DND-41 (cell line): ENCODE measurements at regions not wholly inside any gene's neighbourhood (a gene's known extent, or its start where the extent isn't known, plus 50 kb on each side); places are given as distances from the start of the nearest gene placed in this dataset.

Experiments
- ATAC-seq: fragments of 200-7000 bp; cut with Tn5 transposase; 3 replicates; pipeline ENCODE4 v1.9.1; 2021; ENCODE audit warnings: low read depth; ENCODE audit not compliant: insufficient read depth
- DNase-seq: peaks from one replicate; pipeline ENCODE4 v3.0.0-alpha.2; 2020
- H2AFZ ChIP-seq: 2 replicates; pipeline ENCODE4 v1.6.0; 2012; ENCODE audit warnings: low read depth, low read length
- H3K27ac ChIP-seq: 2 replicates; pipeline ENCODE4 v1.5.1; 2012; ENCODE audit warnings: low read length, inconsistent platforms
- H3K27me3 ChIP-seq: fragments of 200-600 bp; sonication (generic); 2 replicates; pipeline ENCODE4 v1.6.0; 2012; ENCODE audit warnings: low read length, mild to moderate bottlenecking, inconsistent platforms; ENCODE audit not compliant: insufficient read depth, poor library complexity
- H3K36me3 ChIP-seq: 2 replicates; pipeline ENCODE4 v1.5.1; 2012; ENCODE audit warnings: low read length, inconsistent platforms; ENCODE audit not compliant: insufficient read depth
- H3K4me1 ChIP-seq: 2 replicates; pipeline ENCODE4 v1.5.1; 2012; ENCODE audit warnings: mild to moderate bottlenecking, low read length; ENCODE audit not compliant: insufficient read depth
- H3K4me2 ChIP-seq: 2 replicates; pipeline ENCODE4 v1.6.0; 2012; ENCODE audit warnings: mild to moderate bottlenecking, moderate library complexity, low read length, inconsistent platforms; ENCODE audit not compliant: insufficient read depth
- H3K4me3 ChIP-seq, 2 experiments: fragments of 200-600 bp in 1 of 2; shearing (Covaris generic) in 1 of 2; 2 replicates each; pipeline ENCODE4 v1.5.1; 2012 to 2016; ENCODE audit warnings: inconsistent platforms in 2 of 2, low read length in 2 of 2, mild to moderate bottlenecking in 2 of 2, low read depth in 1 of 2, moderate library complexity in 1 of 2
- H3K79me2 ChIP-seq: 2 replicates; pipeline ENCODE4 v1.6.0; 2012; ENCODE audit warnings: low read length, inconsistent platforms; ENCODE audit not compliant: insufficient read depth
- H3K9ac ChIP-seq: 2 replicates; pipeline ENCODE4 v1.6.0; 2012; ENCODE audit warnings: low read depth, mild to moderate bottlenecking, inconsistent platforms, low read length, moderate library complexity
- H3K9me3 ChIP-seq: 2 replicates; pipeline ENCODE4 v1.5.1; 2012; ENCODE audit warnings: low read length, moderate library complexity, mild to moderate bottlenecking, inconsistent platforms; ENCODE audit not compliant: insufficient read depth, severe bottlenecking
- H4K20me1 ChIP-seq: 2 replicates; pipeline ENCODE4 v1.6.0; 2012; ENCODE audit warnings: low read length; ENCODE audit not compliant: insufficient read depth
- CTCF ChIP-seq: IDR thresholded peaks from 2 replicates; pipeline ENCODE4 v1.5.1; 2012; ENCODE audit warnings: borderline replicate concordance, low read length, moderate library complexity, mild to moderate bottlenecking; ENCODE audit not compliant: poor library complexity, severe bottlenecking; ENCODE audit errors: extremely low read depth
- EZH2 ChIP-seq: IDR thresholded peaks from 3 replicates; pipeline ENCODE4 v1.6.1; 2012; ENCODE audit warnings: borderline replicate concordance, low read depth, mild to moderate bottlenecking, moderate library complexity, low read length, inconsistent platforms; ENCODE audit not compliant: severe bottlenecking

DNA sequence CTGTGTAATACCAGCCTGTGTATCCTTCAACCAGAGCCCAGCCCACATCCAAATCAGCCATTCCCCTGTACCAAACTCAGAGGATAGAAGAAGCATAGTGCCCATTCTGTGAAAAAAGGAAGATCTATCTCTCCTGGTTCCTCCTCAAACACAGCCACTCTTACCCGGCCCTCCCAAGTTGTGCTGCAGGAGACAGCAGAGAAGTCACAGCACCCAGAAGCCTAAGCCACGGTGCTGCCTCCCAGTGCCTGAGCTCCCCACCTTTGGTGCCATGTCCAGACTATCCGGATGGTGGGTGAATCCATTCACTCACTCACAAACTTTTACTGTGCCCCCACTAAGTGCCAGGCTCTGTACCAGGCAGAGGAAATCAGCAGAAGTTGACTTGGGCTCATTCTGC lies 166.0 kb upstream of the ZMIZ1 start:
- Histone ChIP-seq H3K4me1 (no peaks in the 10 kb centered on the region), H2AFZ (no peak overlapping the region), H3K27me3 (no peaks in the 10 kb centered on the region), H3K4me2 (no peak overlapping the region), H3K9me3 (no peaks in the 10 kb centered on the region), H3K9ac (no peak overlapping the region), H3K27ac (no peak overlapping the region), H3K79me2 (no peaks in the 10 kb centered on the region), H3K4me3 (no peak overlapping the region), H3K36me3 (no peaks in the 10 kb centered on the region), H4K20me1 (no peaks in the 10 kb centered on the region; the same call in 1 of the 2 replicates)
- no peak for TF ChIP-seq CTCF
- TF ChIP-seq EZH2 = no peak
- no peak for DNase-seq
- ATAC-seq = no peak

DNA sequence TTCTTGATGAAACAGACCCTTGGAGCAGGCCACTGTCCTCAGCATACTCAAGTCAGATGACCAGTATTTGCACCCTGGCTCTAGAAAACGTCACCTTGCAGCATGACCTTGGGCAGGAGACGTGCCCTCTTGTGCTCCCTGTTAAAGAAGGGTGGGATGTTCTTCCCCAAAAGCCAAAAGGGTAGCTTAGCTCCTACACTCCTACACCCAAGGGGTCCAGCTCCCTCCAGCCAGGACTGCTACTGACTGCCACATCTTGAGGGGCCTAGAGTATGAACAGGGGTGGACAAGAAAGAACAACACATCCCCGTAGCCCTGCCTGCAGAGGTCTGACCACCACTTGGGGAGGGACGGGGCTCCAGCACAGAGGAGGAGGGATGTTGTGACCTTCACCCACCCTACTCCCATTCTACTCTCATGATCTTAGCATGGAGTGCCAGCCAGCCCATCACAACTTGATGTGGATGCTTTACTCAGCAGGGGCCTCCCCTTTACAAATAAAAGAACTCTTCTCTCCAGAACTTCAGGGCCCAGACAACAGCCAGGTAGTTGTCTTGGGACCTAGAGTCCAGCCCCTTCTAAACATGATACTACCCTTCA lies 165.3 kb upstream of the ZMIZ1 start:
- no peak for DNase-seq
- H3K9ac ChIP-seq = no peak overlapping the region
- TF ChIP-seq EZH2 (no peak), CTCF (no peak)
- no peak for ATAC-seq
- H3K36me3 ChIP-seq = no peaks in the 10 kb centered on the region
- H3K79me2 ChIP-seq = no peaks in the 10 kb centered on the region
- H2AFZ ChIP-seq = no peak overlapping the region
- no peak overlapping the region for H3K27ac ChIP-seq
- H3K27me3 ChIP-seq = no peaks in the 10 kb centered on the region
- no peaks in the 10 kb centered on the region; the same call in 1 of the 2 replicates for H4K20me1 ChIP-seq
- no peak overlapping the region for H3K4me3 ChIP-seq
- no peak overlapping the region for H3K4me2 ChIP-seq
- no peaks in the 10 kb centered on the region for H3K4me1 ChIP-seq
- H3K9me3 ChIP-seq = no peaks in the 10 kb centered on the region

- no peak for ATAC-seq
- H3K4me3 ChIP-seq = no peak overlapping the region
- H3K27me3 ChIP-seq = no peaks in the 10 kb centered on the region
- H3K27ac ChIP-seq = no peak overlapping the region
- no peaks in the 10 kb centered on the region; the same call in 1 of the 2 replicates for H4K20me1 ChIP-seq
- no peaks in the 10 kb centered on the region for H3K9me3 ChIP-seq
- H3K9ac ChIP-seq = no peak overlapping the region
- no peaks in the 10 kb centered on the region for H3K36me3 ChIP-seq
- TF ChIP-seq EZH2 (no peak), CTCF (no peak)
- no peaks in the 10 kb centered on the region for H3K79me2 ChIP-seq
- DNase-seq = no peak
- no peak overlapping the region for H2AFZ ChIP-seq
- H3K4me2 ChIP-seq = no peak overlapping the region
- H3K4me1 ChIP-seq = no peaks in the 10 kb centered on the region
Measured at GRCh38 chr10:78904196-78904595, 164.6 kb upstream of the ZMIZ1 start.
